ENCODE measurements at regions not wholly inside any gene's neighbourhood (a gene's known extent, or its start where the extent isn't known, plus 50 kb on each side); places are given as distances from the start of the nearest gene placed in this dataset.

DNA sequence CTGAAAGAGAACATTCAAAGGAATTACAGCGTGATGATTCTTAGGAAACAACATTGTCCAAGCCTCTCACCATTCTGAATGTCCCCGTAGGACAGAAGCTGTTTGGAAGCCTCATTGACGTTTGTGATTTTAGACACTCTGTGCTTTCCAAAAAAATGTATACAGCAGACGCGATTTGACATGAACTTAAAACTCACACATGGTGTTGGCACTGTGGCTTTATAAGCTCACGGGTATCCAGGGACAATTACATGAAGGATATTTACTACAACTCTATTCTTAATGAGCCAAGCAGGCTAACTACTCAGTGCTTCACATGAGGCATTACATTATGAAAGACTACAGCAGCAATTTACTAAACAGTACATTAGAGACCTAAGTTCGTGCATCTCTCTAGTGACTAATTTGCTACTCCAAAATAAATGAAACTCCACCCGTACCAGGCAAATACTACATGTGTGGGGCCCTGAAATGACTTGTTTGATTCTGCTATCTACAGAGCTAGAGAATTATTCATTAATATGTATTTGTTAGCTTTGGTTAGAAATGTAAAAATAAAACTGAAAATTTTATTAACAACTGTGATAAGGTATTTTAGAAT, 620.7 kb downstream of the SPRY1 start:
- Histone ChIP-seq H3K27me3 (ENCODE audit: insufficient read depth, low read depth, low read length) (no peaks in the 10 kb centered on the region), H3K9me2 (ENCODE audit: insufficient read depth, low read length) (no peaks in the 10 kb centered on the region), H3F3A (ENCODE audit: insufficient read depth, low read length, poor library complexity, severe bottlenecking) (no peaks in the 10 kb centered on the region), H3K27ac (ENCODE audit: low read length) (no peak overlapping the region), H3K79me2 (replicated peaks; ENCODE audit: insufficient read depth, low read length) (no peaks in the 10 kb centered on the region), H3K9me3 (ENCODE audit: low read length) (no peaks in the 10 kb centered on the region), H3K36me3 (ENCODE audit: insufficient read depth, low read length) (no peaks in the 10 kb centered on the region), H3K4me2 (ENCODE audit: low read length) (no peak overlapping the region), H4K20me1 (ENCODE audit: insufficient read depth) (no peaks in the 10 kb centered on the region), H3K4me3 (ENCODE audit: low read length) (no peak overlapping the region), H2AFZ (ENCODE audit: low read depth, low read length) (no peak overlapping the region), H3K9ac (ENCODE audit: low read length) (no peak overlapping the region)
- no peak for TF ChIP-seq SMC3 (conservative IDR thresholded peaks at IDR 0.05; ENCODE audit: poor library complexity)
- TF ChIP-seq MXI1 (conservative IDR thresholded peaks at IDR 0.05; ENCODE audit: poor library complexity, severe bottlenecking): no peak
- TF ChIP-seq RAD21 (conservative IDR thresholded peaks at IDR 0.05): no peak
- no peak for TF ChIP-seq EZH2 (IDR thresholded peaks at IDR 0.05; ENCODE audit: borderline replicate concordance, insufficient read depth, low read length, poor library complexity, severe bottlenecking)
- no peak for TF ChIP-seq POLR2AphosphoS5 (IDR thresholded peaks at IDR 0.05)
- no peak for TF ChIP-seq EP300 (conservative IDR thresholded peaks at IDR 0.05; ENCODE audit: poor library complexity, severe bottlenecking)

DNA sequence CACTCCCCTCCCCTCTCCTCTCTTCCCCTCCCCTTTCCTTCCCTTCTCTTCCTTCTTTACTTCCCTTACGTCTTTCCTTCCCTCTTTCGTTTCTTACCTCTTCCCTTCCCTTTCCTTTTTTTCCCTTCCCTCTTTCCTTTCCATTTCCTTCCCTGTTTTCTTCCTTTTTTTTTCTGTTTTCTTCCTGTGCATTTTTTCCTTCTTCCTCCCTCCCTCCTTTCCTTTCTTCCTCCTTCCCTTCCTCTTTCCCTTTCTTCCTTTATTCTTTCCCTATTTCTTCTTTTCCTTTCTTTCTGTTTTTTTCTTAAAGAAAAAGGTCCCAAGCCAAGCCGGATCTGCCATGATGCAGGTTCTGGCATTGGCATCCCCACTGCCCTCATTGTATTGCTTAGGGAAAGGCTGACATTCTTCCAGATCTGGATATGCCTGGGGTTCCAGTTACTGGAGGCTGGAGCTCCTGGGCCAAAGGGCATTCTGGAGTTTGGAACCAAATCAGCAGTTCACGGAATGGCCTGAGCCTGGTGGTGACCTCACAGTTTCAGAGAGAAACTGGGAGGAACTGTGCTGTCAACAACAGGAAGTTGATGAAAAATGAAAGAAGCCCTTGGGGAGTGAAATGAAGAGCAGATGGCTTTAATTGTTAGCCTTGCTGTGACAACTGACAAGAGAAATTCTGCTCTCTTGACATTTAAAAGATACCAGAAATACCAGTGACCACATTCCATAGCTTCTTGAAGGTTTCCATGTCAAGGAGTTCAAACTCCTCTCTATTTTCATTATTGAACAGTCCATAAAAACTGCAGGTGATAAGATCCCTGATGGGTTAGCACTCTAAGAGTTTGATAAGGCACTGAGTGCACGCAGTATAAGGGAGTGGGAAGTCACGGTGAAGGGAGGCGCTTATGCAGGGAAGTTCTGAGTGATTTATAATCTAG, 622.1 kb downstream of the SPRY1 start:
- no peak overlapping the region for H3K27ac ChIP-seq (ENCODE audit: low read length)
- no peaks in the 10 kb centered on the region for H3K27me3 ChIP-seq (ENCODE audit: insufficient read depth, low read depth, low read length)
- no peak overlapping the region for H2AFZ ChIP-seq (ENCODE audit: low read depth, low read length)

DNA sequence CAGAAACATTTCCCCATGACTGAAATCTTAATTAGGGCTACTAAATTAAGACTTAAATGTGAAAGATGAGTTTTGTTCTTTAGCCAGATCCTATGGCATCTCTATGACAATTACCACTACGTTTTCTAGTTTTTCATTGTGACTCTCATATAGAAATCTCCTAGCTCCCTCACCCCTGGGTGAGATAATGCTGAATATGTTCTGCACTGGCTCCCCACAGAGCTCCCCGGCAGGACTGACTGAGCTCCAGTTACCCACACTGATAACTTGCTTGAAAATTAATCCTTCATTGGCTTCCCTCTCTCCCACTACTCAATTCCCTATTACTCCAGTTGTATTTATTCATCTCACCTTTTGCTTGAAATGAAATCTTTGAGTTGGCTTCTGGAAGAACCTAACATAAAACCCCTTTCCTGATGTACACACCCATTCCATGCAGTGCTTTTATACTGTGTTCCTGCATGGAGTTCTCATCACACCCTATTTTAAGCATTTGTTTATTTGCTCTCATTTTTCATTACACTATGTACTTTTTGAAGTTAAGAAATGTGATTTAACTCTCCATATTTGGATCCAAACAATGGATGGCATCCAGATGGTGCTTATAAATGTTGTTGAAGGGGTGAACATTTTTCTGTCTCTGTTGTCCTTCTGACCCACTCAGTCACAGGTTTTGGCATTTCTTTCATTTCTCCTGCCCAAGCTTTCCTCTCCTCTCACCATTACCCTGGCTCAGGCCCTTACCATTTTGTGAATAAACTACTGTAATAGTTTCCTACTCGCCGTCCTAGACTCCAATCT, 623.4 kb downstream of the SPRY1 start:
- H3K4me2 ChIP-seq (ENCODE audit: low read length): no peak overlapping the region
- H3K9me3 ChIP-seq (ENCODE audit: low read length): no peaks in the 10 kb centered on the region
- no peaks in the 10 kb centered on the region for H3K27me3 ChIP-seq (ENCODE audit: insufficient read depth, low read depth, low read length)
- no peaks in the 10 kb centered on the region for H3K79me2 ChIP-seq (replicated peaks; ENCODE audit: insufficient read depth, low read length)
- no peaks in the 10 kb centered on the region for H3F3A ChIP-seq (ENCODE audit: insufficient read depth, low read length, poor library complexity, severe bottlenecking)
- no peak overlapping the region for H3K4me3 ChIP-seq (ENCODE audit: low read length)
- H3K9me2 ChIP-seq (ENCODE audit: insufficient read depth, low read length): no peaks in the 10 kb centered on the region
- no peaks in the 10 kb centered on the region for H4K20me1 ChIP-seq (ENCODE audit: insufficient read depth)
- TF ChIP-seq, protein P1, sequence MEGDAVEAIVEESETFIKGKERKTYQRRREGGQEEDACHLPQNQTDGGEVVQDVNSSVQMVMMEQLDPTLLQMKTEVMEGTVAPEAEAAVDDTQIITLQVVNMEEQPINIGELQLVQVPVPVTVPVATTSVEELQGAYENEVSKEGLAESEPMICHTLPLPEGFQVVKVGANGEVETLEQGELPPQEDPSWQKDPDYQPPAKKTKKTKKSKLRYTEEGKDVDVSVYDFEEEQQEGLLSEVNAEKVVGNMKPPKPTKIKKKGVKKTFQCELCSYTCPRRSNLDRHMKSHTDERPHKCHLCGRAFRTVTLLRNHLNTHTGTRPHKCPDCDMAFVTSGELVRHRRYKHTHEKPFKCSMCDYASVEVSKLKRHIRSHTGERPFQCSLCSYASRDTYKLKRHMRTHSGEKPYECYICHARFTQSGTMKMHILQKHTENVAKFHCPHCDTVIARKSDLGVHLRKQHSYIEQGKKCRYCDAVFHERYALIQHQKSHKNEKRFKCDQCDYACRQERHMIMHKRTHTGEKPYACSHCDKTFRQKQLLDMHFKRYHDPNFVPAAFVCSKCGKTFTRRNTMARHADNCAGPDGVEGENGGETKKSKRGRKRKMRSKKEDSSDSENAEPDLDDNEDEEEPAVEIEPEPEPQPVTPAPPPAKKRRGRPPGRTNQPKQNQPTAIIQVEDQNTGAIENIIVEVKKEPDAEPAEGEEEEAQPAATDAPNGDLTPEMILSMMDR (IDR thresholded peaks at IDR 0.05; ENCODE audit: poor library complexity, severe bottlenecking): no peak
- TF ChIP-seq EZH2 (IDR thresholded peaks at IDR 0.05; ENCODE audit: borderline replicate concordance, insufficient read depth, low read length, poor library complexity, severe bottlenecking) (no peak), POLR2AphosphoS5 (IDR thresholded peaks at IDR 0.05) (no peak), MXI1 (conservative IDR thresholded peaks at IDR 0.05; ENCODE audit: poor library complexity, severe bottlenecking) (no peak)
- TF ChIP-seq, protein P2, sequence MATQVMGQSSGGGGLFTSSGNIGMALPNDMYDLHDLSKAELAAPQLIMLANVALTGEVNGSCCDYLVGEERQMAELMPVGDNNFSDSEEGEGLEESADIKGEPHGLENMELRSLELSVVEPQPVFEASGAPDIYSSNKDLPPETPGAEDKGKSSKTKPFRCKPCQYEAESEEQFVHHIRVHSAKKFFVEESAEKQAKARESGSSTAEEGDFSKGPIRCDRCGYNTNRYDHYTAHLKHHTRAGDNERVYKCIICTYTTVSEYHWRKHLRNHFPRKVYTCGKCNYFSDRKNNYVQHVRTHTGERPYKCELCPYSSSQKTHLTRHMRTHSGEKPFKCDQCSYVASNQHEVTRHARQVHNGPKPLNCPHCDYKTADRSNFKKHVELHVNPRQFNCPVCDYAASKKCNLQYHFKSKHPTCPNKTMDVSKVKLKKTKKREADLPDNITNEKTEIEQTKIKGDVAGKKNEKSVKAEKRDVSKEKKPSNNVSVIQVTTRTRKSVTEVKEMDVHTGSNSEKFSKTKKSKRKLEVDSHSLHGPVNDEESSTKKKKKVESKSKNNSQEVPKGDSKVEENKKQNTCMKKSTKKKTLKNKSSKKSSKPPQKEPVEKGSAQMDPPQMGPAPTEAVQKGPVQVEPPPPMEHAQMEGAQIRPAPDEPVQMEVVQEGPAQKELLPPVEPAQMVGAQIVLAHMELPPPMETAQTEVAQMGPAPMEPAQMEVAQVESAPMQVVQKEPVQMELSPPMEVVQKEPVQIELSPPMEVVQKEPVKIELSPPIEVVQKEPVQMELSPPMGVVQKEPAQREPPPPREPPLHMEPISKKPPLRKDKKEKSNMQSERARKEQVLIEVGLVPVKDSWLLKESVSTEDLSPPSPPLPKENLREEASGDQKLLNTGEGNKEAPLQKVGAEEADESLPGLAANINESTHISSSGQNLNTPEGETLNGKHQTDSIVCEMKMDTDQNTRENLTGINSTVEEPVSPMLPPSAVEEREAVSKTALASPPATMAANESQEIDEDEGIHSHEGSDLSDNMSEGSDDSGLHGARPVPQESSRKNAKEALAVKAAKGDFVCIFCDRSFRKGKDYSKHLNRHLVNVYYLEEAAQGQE (IDR thresholded peaks at IDR 0.05; ENCODE audit: borderline replicate concordance): no peak
- H2AFZ ChIP-seq (ENCODE audit: low read depth, low read length): no peak overlapping the region
- no peak overlapping the region for H3K27ac ChIP-seq (ENCODE audit: low read length)
- H3K9ac ChIP-seq (ENCODE audit: low read length): no peak overlapping the region
- H3K36me3 ChIP-seq (ENCODE audit: insufficient read depth, low read length): no peaks in the 10 kb centered on the region

More for the DNA sequence above, 622.1 kb downstream of the SPRY1 start:
- Histone ChIP-seq H3K9me3 (ENCODE audit: low read length) (no peaks in the 10 kb centered on the region), H3K4me2 (ENCODE audit: low read length) (no peak overlapping the region), H3K9ac (ENCODE audit: low read length) (no peak overlapping the region), H3F3A (ENCODE audit: insufficient read depth, low read length, poor library complexity, severe bottlenecking) (no peaks in the 10 kb centered on the region), H3K36me3 (ENCODE audit: insufficient read depth, low read length) (no peaks in the 10 kb centered on the region), H4K20me1 (ENCODE audit: insufficient read depth) (no peaks in the 10 kb centered on the region), H3K9me2 (ENCODE audit: insufficient read depth, low read length) (no peaks in the 10 kb centered on the region), H3K79me2 (replicated peaks; ENCODE audit: insufficient read depth, low read length) (no peaks in the 10 kb centered on the region), H3K4me3 (ENCODE audit: low read length) (no peak overlapping the region)
- no peak for TF ChIP-seq POLR2AphosphoS5 (IDR thresholded peaks at IDR 0.05)

Data from neural cell (in vitro differentiated cells).